ENCODE measurements at regions not wholly inside any gene's neighbourhood (a gene's known extent, or its start where the extent isn't known, plus 50 kb on each side); places are given as distances from the start of the nearest gene placed in this dataset.
"Not testable (repeated sequence)": the region's sequence is repeated elsewhere in the genome, so short reads cannot be mapped to it uniquely, and the experiment has no call there.

GRCh38 chr18:43735570-43735969 lies 458.3 kb upstream of the SYT4 start:
- no peak for DNase-seq (ENCODE audit: low spot score)

GRCh38 chr18:43744960-43745745 lies 467.9 kb upstream of the SYT4 start:
- DNase-seq (ENCODE audit: low spot score): no peak

DNA sequence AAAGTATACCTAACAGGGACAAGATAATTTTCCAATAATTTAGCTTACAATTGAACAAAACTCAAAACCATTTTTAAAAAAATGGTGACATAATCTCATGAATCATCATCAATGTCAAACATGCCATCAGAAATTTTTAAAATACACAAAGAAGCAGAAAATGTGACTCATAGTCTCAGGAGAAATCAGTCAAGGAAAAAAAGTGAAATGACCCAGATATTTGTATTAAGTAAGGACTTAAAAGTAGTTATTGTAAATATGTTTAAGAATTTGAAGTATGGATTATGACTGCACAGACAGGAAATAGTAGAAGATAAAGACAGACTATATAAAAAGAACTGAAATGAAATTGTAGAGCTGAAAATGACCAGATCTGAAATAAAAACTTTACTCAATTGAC lies 473.9 kb upstream of the SYT4 start:
- DNase-seq (ENCODE audit: low spot score): no peak

DNA sequence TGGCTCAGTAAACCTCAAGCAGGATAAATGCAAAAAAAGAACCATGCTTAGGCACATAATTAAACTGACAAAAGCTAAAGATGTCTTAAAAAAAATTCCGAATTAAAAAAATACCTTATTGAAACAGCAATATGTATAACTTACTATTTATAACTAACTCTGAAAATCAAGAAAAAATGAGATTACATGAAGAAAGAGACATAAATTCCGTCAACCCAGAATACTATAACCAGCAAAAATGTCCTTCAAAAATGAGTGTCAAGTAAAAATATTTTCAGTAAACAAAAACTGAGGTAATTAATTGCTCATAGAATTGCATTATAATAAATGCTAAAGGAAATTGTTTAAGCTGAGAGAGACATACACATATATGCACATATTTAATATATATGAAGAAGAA lies 474.5 kb upstream of the SYT4 start:
- no peak for DNase-seq (ENCODE audit: low spot score)

- no peak for DNase-seq (ENCODE audit: low spot score)
Measured at GRCh38 chr18:43757273-43757672, 480.0 kb upstream of the SYT4 start.

DNA sequence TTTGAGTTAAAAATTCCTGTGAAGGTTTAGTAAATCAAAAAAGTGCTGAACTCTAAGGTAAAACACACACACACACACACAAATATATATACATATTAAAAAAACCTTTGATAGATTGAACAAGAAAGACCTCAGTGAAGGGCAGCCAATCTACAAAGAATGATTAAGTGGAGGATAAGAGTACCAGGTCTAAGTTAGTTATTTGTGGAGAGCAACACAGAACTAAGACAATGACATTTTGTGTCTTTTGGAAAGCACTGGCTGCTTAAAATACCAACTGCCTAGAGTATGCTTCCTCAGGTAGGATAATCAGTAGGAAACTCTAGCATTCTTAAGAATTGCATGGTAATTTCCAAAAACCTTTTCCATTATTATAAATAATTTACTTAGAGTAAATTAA lies 481.4 kb upstream of the SYT4 start:
- DNase-seq (ENCODE audit: low spot score): no peak

GRCh38 chr18:43760010-43760409 lies 482.7 kb upstream of the SYT4 start:
- DNase-seq (ENCODE audit: low spot score): no peak

DNA sequence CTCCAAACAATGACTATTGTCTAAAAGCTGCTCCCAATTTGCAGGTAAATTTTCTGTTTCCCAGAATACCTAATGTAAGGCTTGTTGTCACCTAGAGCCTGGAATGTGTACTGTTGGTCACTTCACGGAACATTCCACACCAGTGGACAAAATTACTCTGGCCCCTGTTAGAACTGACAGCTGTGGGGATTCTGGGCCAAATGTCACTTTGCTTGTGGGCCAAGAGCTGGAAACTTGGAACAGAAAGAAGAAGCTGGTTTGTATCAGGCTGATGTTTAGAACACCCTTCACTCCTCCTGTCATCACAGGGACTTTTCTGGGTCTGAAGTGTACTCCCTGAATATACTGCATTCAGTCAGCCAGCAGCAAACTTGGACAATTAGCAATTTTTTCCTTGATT lies 495.6 kb upstream of the SYT4 start:
- DNase-seq (ENCODE audit: low spot score): no peak

DNA sequence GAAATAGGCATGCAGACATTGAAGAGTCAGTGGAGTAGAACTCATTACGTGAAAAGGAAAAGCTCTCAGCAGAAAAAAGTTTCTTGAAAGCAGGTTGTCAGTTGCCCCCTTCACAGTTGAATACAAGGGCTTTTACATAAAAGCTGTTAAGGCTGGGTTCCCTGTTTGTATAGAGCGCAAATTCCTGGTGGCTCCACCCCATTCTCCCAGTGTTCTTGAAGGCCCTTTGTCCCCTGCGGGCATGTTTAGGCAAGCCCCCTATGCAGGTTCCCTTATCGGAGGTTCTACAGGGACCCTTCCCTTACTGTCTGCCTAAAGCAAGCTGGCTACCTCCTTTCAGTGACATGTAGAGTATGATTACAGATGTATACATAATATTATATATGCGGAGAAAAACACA lies 497.2 kb upstream of the SYT4 start:
- DNase-seq (ENCODE audit: low spot score): no peak

DNA sequence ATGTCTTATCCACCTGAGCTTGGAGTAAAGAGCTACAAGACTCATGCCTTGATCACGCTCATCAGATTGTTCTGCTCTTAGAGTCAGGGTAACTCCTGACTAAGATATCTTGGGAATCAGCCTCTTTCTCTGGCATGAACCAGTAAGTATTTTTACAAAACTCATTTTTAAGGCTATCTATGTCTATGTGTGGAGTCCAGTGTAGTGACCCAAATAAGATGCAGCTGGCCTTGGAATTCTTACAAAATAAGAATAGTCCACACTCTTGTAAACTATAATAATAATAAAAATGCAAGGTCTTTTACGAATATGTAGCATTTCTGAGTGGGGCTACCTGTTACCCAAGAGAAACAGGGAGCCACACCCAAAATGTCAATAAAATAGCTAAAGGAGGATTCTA lies 498.3 kb upstream of the SYT4 start:
- no peak for DNase-seq (ENCODE audit: low spot score)

GRCh38 chr18:43776997-43777396 lies 499.7 kb upstream of the SYT4 start:
- DNase-seq (ENCODE audit: low spot score): no peak

GRCh38 chr18:43777636-43778304 lies 500.5 kb upstream of the SYT4 start:
- no peak for DNase-seq (ENCODE audit: low spot score)

GRCh38 chr18:43780782-43781340 lies 503.6 kb upstream of the SYT4 start:
- DNase-seq (ENCODE audit: low spot score): peak; percentile 2

GRCh38 chr18:43785158-43785557 lies 507.9 kb upstream of the SYT4 start:
- DNase-seq (ENCODE audit: low spot score): no peak

DNA sequence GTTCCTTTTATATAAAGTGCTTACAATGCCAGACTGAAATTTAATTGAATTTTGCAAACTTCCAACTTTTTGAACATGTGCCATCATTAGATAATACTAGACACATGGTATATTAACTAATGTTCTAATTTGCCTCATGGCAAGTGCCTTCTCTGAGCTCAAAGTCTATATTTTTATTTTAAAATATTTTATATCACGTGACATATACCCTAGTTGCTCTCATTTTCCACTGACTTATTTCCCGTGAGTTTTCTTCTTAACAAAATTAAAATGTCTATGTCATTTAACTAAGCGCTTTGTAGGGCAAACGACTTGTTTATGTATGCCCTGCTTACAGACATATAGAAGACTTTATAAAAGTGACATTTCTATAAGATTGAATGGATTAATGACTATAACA lies 509.6 kb upstream of the SYT4 start:
- no peak for DNase-seq (ENCODE audit: low spot score)

DNA sequence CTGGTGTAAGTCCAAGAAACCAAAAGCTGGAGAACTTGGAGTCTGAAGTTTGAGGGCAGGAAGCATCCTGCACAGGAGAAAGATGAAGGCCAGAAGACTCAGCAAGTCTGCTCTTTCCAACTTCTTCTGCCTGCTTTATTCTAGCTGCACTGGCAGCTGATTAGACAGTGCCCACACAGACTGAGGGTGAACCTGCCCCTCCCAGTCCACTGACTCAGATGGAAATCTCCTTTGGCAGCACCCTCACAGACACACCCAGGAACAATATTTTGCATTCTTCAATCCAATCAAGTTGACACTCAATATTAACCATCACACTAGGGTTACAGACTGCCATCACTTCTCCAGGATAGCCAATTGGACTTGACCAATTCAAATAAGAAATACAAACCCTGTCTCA lies 510.4 kb upstream of the SYT4 start:
- DNase-seq (ENCODE audit: low spot score): not testable (repeated sequence)

DNA sequence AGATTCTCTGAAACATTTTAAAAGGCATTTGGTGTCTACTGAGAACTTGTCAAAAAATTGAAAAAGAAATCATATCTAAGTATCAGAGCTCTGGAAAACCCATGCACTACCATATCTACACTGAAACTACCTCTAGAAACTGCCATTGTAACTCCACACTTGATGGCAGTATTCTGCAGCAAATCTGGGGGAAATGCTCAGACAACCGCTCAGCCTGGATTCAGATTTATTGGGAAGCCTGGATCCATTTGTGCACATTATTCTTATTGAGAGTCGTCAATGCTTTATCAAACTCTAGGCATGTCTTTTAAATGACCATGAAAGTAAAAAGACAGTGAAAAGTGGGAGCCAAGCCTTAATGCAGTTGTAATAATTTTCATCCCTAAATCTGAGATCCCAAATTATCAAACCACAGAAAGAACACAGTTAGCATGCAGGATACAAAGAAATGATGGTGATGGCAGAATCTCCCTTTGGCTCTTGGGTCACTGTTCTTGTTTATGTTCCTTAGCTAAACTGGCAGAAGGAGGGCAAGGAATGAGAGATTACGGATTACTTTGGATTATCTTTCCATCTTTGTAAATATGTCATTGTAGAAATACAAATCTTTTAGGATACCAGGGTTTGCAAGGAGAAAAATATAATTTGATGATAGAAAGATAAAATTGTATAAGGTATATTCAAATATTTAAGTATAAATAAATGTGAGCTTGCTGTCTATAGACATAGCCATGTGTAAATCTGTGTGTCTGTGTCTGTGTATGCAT lies 512.1 kb upstream of the SYT4 start:
- DNase-seq (ENCODE audit: low spot score): no peak

DNA sequence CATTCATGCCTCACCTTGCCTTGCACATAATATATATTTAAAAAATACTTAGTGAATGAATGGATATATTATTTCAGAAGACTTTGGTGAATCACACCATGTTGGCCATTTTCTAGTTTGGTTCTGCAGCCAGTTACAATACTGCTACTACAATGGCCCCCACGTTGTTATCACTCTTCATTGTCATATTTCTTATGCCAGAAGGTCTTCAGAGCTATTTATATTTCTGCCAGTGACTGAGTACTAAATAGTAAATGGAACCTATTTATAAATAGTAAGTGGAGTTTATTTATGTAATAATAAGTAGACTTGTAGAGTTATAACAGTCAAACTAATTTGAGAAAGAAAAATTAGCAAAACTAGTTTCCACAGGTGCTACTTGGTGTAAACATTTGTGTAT lies 516.6 kb upstream of the SYT4 start:
- DNase-seq (ENCODE audit: low spot score): no peak

GRCh38 chr18:43794363-43794762 lies 517.1 kb upstream of the SYT4 start:
- no peak for DNase-seq (ENCODE audit: low spot score)

DNA sequence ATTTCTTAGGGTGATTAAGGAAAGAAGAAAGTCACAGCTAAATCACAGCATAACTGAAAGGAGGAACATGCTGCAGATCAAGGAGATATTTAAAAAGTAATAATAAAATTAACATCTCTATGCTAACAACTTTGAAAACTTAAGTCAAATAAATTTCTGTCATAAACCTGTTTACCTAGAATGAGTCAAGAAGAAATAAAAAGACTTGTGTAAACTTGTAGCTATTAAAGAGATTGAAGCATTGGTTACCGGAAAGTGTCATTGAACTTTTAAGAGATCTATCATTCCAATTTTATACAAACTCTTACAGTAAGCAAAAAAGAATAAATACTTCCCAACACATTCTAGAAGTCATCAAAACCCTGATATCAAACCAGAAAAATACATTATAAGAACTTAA lies 520.1 kb upstream of the SYT4 start:
- no peak for DNase-seq (ENCODE audit: low spot score)

DNA sequence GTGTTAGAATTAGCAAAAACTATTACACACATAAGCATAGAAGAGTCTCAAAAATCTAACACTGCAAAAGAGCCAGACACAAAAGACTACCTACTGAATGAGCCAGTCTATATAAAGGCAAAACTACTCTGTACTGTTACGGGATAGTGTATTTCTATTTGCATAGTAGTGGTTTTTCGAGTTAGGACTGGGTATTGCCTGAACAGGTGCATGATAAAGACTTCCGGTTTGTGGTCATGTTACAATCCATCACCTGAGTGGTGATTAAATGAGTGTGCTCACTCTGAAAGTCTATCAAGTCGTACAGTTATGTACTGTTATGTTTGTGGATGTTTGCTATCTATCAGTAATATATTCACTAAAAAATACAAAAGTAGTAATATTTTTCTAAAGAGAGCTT lies 523.3 kb upstream of the SYT4 start:
- DNase-seq (ENCODE audit: low spot score): no peak

DNA sequence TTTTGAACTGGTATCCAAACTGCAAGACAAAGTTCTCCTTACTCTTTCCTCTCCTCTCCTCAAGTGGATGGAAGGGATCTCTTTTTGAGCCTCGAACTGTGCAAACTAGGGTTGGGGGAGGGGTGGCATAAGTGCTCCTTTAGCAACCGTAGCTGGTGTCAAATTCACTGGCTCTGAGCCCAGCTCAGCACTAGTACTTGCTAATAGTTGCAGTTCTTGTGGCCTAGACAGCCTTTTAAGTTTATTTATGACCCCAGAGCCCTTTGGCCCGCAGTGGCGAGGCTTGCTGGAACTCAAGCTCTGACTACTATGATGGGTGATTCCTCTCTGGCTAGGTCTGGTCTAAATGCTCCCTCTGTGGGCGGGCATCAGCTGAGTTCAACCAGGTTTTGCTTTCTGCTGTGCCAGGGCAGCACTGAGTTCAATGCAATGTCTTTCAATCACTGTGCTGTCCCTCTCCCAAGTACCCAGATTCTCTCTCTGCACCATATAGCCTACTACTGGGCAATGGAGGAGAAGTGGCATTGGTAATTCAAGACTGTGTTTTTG lies 528.4 kb upstream of the SYT4 start:
- no peak for DNase-seq (ENCODE audit: low spot score)

- DNase-seq (ENCODE audit: low spot score): no peak
Measured at GRCh38 chr18:43812627-43813026, 535.3 kb upstream of the SYT4 start.

All from hepatic stellate cell (primary cell).